ENCODE measurements at regions not wholly inside any gene's neighbourhood (a gene's known extent, or its start where the extent isn't known, plus 50 kb on each side); places are given as distances from the start of the nearest gene placed in this dataset.
"Not testable (repeated sequence)": the region's sequence is repeated elsewhere in the genome, so short reads cannot be mapped to it uniquely, and the experiment has no call there.

DNA sequence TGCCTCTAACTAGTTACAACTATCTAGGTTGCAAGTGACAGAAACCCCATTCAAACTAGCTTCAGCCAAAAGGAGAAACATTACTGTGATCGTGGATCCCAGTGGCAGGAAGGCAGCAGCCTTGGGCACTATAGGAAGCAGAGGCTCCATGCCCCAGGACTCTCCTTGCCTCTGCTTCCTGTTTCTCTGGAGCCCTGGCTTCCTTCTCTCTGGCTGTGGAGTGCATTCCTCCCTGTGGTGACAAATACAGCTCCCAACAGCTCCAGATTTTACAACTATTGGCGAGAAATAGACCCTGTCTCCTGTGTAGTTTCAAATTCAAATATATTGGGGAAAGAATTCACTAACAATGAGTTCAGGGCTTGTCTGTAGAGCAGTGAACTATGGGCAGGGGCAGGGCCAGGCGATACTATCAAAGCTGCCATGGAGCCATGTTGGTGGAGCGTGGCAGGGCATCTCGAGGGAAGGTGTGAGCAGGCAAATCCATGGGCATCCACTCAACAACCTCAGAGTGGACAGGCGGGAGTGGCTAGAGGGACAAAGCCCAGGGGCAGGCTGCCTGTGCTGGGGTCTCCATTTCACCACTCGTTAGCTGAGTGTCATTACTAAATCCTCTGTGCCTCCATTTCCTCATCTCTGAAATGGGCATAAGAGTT is 189.5 kb downstream of the ERCC6L2 start:
- no peak for DNase-seq (ENCODE audit: low spot score)

DNA sequence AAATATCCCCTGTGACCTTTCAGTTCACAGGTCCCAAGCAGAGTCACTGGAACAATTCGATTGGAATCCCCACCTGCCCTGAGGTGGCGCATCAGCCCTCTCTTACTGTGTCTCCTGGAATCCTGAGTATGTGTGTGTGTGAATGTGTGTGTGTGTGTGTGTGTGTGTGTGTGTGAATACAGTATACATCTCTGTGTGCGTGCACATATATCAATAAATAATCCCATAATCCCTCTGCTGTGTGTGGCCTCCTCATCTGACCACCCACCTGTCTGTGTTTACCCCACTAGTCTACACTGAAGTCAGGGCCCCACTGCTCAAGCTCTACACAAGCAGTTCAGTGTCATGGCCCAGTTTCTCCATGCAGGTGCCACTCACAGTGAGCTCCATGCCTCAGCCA is 187.4 kb downstream of the ERCC6L2 start:
- no peak for DNase-seq (ENCODE audit: low spot score)

DNA sequence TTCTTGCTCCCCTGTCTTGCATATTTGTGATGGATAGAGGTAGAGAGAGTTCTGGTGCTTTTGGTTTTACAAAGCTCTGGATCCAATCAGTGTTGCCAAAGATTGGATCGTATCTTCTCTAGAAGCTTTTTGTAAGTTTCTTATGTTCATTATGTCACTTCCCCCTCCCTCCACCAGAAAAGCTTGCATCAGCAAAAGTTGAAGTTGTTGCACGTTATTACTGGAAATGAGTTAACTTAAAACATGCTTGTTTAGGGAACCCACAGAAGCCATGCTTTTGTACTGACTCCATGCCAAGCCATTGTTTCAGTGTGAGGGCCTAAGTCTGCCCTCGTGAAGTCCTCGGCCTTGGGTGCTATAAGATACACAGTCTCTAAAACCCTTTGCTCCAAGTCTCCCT is 186.5 kb downstream of the ERCC6L2 start:
- no peak for DNase-seq (ENCODE audit: low spot score)

DNA sequence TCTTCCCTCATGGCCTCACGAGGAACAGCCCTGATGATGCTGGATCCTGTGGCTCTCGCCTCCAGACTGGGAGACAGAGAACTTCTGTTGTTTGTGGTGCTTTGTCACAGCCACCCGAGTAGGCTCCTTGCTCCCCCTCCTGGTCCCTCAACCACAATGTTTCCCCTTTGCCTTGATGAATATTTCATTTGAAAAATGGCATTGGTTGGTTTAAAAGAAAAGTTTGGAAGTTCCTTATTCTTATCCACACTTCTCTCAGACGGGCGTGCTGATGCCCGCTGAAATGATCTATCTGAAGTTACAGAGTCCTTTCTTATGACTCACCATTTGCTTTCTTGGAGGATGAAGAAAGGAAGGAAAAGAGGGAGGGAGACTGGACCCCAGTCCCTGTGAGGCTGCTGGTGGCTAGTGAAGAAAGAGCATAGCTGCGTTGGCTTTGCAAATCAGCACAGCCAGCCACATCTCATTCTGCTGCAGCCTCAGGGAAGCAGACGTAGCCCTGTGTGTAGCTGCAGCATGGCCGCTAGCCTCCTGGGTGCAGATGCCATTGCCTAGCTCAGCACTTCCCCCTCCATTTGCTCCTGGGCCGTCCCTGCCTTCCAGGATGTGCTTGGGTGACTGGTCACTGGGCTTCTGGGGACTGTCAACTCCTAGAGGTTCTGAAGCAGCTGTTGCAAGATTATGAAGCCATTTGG is 185.9 kb downstream of the ERCC6L2 start:
- no peak for DNase-seq (ENCODE audit: low spot score)

- DNase-seq (ENCODE audit: low spot score): no peak
Measured at GRCh38 chr9:96058218-96058617, 182.7 kb downstream of the ERCC6L2 start.

GRCh38 chr9:96057155-96057554 is 181.7 kb downstream of the ERCC6L2 start:
- DNase-seq (ENCODE audit: low spot score): no peak

GRCh38 chr9:96056226-96056625 is 180.7 kb downstream of the ERCC6L2 start:
- no peak for DNase-seq (ENCODE audit: low spot score)

DNA sequence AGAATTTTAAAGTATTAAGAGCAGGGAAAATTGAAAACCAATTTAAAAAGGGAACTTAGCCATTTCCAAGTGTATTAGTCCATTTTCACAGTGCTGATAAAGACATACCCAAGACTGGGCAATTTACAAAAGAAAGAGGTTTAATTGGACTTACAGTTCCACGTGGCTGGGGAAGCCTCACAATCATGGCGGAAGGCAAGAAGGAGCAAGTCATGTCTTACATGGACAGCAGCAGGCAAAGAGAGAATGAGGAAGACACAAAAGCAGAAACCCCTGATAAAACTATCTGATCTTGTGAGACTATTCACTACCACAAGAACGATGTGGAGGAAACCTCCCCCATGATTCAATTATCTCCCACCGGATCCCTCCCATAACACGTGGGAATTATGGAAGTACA is 178.8 kb downstream of the ERCC6L2 start:
- not testable (repeated sequence) for DNase-seq (ENCODE audit: low spot score)

DNA sequence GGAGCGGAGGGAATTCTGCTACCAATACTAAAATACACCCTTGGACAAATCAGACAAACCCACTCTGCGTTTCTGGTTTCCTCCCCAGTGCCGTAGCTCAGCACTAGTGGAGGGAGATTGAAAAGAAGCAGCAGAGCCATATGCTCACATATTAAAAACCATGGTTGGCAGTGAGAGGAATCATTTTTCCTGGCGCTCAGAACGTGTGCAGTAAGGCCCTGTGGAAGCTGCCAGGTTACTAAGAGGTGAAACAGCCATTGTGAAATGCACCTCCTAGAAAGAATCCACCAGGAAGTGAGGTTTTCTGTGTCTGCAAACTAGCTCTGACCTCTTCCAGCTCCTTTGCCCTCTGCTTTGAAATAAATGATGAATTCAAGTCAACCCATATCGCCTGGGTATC is 177.2 kb downstream of the ERCC6L2 start:
- DNase-seq (ENCODE audit: low spot score): no peak

DNA sequence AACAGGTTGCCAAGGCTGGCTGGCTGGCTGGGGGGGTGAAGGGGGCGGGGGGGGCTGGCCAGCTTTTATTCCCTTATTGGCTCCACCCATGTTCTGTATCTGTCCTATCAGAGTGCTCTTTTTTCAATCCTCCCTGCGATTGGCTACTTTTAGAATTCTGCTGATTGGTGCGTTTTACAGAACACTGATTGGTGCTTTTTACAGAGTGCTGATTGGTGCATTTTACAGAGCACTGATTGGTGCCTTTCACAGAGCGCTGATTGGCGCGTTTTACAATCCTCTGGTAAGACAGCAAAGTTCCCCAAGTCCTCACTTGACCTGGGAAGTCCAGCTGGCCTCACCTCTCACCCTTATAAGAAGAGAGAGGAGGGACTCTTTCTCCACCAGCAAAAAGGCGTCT is 175.9 kb downstream of the ERCC6L2 start:
- no peak for DNase-seq (ENCODE audit: low spot score)

DNA sequence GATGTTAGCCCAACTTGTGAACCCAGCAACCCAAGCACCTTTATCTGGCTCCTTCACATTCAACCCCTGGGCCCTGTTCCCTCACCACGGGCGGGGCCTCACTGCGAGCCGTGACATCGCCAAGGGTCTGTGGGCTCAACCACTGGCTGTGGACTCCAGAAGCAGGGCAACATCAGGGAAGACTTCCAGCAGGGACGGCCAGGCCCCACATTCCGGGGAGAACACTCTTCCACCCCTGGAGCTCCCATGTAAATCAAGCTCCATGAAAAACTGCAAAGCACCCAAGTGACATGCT is 175.3 kb downstream of the ERCC6L2 start:
- DNase-seq (ENCODE audit: low spot score): no peak

DNA sequence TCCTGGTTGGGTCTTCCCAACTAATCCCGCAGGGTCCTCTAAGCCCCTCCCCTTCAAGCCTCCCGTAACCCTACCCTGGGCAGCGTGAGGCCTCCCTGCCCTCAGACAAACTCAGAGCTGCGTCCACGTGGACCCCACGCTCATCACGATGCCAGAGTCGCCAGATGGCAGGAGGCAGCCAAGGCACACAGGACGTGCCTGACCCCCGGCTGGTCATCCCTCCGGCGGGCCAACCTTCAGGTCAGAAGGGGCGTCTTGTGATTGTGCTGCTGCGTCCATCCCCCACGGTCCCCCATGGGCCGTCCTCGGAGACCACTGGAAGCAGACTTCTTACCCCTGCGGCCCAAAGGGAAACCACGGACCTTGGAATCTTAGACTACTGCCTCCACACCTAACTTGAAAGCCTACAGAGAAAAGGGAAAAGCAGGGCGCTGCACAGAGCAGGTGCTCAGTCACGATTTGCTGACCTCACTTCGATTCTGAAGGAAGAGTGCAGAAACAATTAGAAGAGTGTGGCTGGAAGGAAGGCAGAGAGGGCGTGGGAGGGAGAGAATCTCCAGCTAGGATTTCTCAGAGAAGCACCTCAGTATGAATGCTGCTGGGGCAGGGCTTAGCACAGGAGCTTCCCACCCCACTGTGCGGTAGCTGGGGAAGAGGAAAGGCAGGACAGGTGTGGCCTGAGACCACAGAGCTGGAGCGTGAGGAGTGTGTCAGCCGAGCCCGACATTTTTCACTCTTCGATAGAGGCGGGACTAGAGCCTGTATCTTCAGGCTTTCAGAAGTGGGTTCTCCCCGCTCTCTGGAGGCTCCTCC is 174.8 kb downstream of the ERCC6L2 start:
- no peak for DNase-seq (ENCODE audit: low spot score)

- DNase-seq (ENCODE audit: low spot score): no peak
Measured at GRCh38 chr9:96048956-96049831, 173.7 kb downstream of the ERCC6L2 start.

- DNase-seq (ENCODE audit: low spot score): no peak
Measured at GRCh38 chr9:96048104-96048955, 172.8 kb downstream of the ERCC6L2 start.

GRCh38 chr9:96047741-96048103 is 172.2 kb downstream of the ERCC6L2 start:
- no peak for DNase-seq (ENCODE audit: low spot score)

GRCh38 chr9:96047116-96047639 is 171.7 kb downstream of the ERCC6L2 start:
- DNase-seq (ENCODE audit: low spot score): no peak

DNA sequence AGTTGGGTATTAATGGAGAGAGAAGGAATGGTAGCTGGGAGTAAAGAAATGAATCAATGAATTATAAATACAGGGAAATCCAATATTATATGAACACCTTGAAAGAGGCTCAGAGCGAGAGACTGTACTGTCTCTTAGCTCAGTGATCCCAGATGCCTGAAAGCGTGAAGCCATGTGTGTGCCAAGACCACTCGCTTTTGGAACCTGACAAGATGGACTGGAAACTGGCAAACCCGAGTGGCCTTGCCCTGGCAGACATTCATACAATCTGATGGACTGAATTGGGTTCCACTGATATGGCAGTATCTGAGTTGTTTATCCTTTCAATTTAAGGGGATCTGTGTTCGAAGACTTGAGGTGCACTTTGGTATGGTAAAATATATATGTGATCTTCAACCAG is 170.3 kb downstream of the ERCC6L2 start:
- DNase-seq (ENCODE audit: low spot score): no peak

GRCh38 chr9:96044401-96044800 is 168.9 kb downstream of the ERCC6L2 start:
- DNase-seq (ENCODE audit: low spot score): no peak

- no peak for DNase-seq (ENCODE audit: low spot score)
Measured at GRCh38 chr9:96040591-96041461, 165.3 kb downstream of the ERCC6L2 start.

DNA sequence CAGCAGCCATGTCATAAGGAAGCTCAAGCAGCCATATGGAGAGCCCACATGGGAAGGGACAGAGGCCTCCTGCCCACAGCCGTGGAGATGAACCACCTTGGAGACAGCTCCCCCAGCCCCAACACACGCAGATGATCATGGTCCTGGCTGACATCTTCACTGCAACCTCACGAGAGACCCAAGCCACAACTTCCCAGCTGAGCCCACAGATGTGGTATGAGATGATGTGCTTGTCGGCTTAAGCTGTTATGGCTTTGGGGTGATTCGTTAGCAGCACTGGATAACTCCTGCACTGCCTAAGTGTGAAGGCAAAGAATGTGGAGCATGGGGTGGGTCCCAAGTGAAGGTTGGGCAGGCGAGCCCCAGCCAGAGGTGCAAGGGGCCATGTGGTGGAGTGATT is 163.4 kb downstream of the ERCC6L2 start:
- no peak for DNase-seq (ENCODE audit: low spot score)
